ENCODE measurements at regions not wholly inside any gene's neighbourhood (a gene's known extent, or its start where the extent isn't known, plus 50 kb on each side); places are given as distances from the start of the nearest gene placed in this dataset.

DNA sequence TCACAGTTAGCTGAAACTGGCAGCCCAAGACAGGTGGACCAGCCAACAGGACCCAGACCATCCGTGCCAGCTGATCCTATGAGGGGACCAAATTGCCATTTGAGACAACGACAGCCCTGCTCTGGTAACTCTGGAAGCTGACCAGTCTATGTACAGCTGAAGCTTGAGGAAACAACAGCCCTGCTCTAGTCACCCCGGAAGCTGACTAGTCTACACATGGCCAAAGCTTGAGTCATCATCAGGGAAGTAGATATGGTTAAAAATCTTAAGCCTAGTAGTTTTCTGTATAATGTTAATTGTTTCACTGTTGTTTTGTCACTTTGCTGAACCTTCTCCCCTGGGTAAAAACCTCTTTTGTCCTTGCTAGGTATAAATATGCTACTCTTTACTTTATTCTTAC, 905.4 kb upstream of the NDST4 start:
- WGBS, 2 experiments (ENCODE audit: extremely low coverage in 2 of 2, insufficient read length in 1 of 2), result no CpG with 5 or more reads among the region's 3 CpGs
- no peak overlapping the region for H3K4ac ChIP-seq (ENCODE audit: low read depth, low read length)
- no peaks in the 10 kb centered on the region for H3K4me1 ChIP-seq (ENCODE audit: control insufficient read depth, insufficient read depth, low read length)
- H2AK5ac ChIP-seq (ENCODE audit: low read depth, low read length), result no peak overlapping the region
- dilution Hi-C loops (cut with HindIII; ENCODE audit: low sequenced_read_pairs, unreplicated experiment), result no loop called here
- H3K4me3 ChIP-seq (ENCODE audit: insufficient read depth, low read depth, low read length), result no peak overlapping the region
- H3K23ac ChIP-seq (ENCODE audit: low read depth, low read length), result no peak overlapping the region
- H3K36me3 ChIP-seq (ENCODE audit: control insufficient read depth, insufficient read depth, low read length), result no peaks in the 10 kb centered on the region
- ATAC-seq (ENCODE audit: low read depth) (no peak), DNase-seq (no peak)
- in situ Hi-C loops (cut with MboI; ENCODE audit: low sequenced_read_pairs), result no loop called here
- H2BK15ac ChIP-seq (ENCODE audit: low read depth, low read length), result no peak overlapping the region
- no peak overlapping the region for H2BK5ac ChIP-seq (ENCODE audit: low read depth, low read length, poor library complexity, severe bottlenecking)
- H3K56ac ChIP-seq (ENCODE audit: extremely low read depth, insufficient read depth, low read length), result no peak overlapping the region
- no TSS peak for BruUV-seq (replicated peaks)
- H2BK20ac ChIP-seq (ENCODE audit: low read depth, low read length), result no peak overlapping the region
- no peak overlapping the region for H3K14ac ChIP-seq (replicated peaks; ENCODE audit: low read depth, low read length)
- no peak overlapping the region for H4K91ac ChIP-seq (ENCODE audit: insufficient read depth, low read depth, low read length)
- ChIA-PET CTCF (no interaction called here), POLR2A (ENCODE audit: unreplicated experiment) (no interaction called here)
- H3K9me1 ChIP-seq (ENCODE audit: insufficient read depth, low read length), result no peaks in the 10 kb centered on the region
- H3K9ac ChIP-seq (ENCODE audit: low read depth, low read length), result no peak overlapping the region
- H4K5ac ChIP-seq (ENCODE audit: low read depth, low read length), result no peak overlapping the region
- peaks cover 30% of the 10 kb centered on the region for H3K9me3 ChIP-seq (ENCODE audit: control insufficient read depth, insufficient read depth, low read length)
- no peak overlapping the region for H2AK9ac ChIP-seq (replicated peaks; ENCODE audit: low read depth, low read length, poor library complexity)
- intact Hi-C loops (cut with micrococcal nuclease), result no loop called here
- no peaks in the 10 kb centered on the region for H3K27me3 ChIP-seq (ENCODE audit: control insufficient read depth, insufficient read depth, low read length)
- no peaks in the 10 kb centered on the region for H3K79me1 ChIP-seq (ENCODE audit: low read depth in 1 of 2, low read length in 2 of 2)
- no peak overlapping the region for H3K18ac ChIP-seq (ENCODE audit: low read depth, low read length)
- no peak overlapping the region for H3K4me2 ChIP-seq (ENCODE audit: low read depth, low read length)
- H4K8ac ChIP-seq (ENCODE audit: low read depth in 2 of 2, low read length in 2 of 2), result no peak overlapping the region
- TF ChIP-seq MAFK (IDR thresholded peaks at IDR 0.05; ENCODE audit: low read depth, low read length) (no peak), RFX5 (IDR thresholded peaks at IDR 0.05; ENCODE audit: low read depth, low read length) (no peak), RAD21 (IDR thresholded peaks at IDR 0.05; ENCODE audit: low read length) (no peak), FOS (IDR thresholded peaks at IDR 0.05; ENCODE audit: low read depth, low read length) (no peak), CHD1 (IDR thresholded peaks at IDR 0.05; ENCODE audit: low read depth, low read length) (no peak), SMC3 (IDR thresholded peaks at IDR 0.05; ENCODE audit: low read depth, low read length) (no peak), MXI1 (IDR thresholded peaks at IDR 0.05; ENCODE audit: borderline replicate concordance, low read depth, low read length) (no peak), RCOR1 (IDR thresholded peaks at IDR 0.05; ENCODE audit: insufficient replicate concordance, low read length) (no peak), POLR2A (IDR thresholded peaks at IDR 0.05; ENCODE audit: low read depth, low read length) (no peak)
- H2AFZ ChIP-seq (replicated peaks; ENCODE audit: low read length, poor library complexity), result no peak overlapping the region
- H3K27ac ChIP-seq (ENCODE audit: insufficient read depth, low read length), result no peak overlapping the region
- no peaks in the 10 kb centered on the region for H4K20me1 ChIP-seq (ENCODE audit: insufficient read depth, low read length)
- no peak overlapping the region for H2BK120ac ChIP-seq (ENCODE audit: low read depth, low read length)

Data from IMR-90 (cell line).